HG03066 (cell line): ENCODE measurements at regions not wholly inside any gene's neighbourhood (a gene's known extent, or its start where the extent isn't known, plus 50 kb on each side); places are given as distances from the start of the nearest gene placed in this dataset.

Experiments
- ATAC-seq: cut with Tn5 transposase; IDR thresholded peaks from one replicate; pipeline ENCODE4 v1.9.1; 2021; ENCODE audit warnings: low read depth; ENCODE audit not compliant: unreplicated experiment

- no peak for ATAC-seq
These were observed 411.7 kb upstream of the KIRREL3 start for GRCh38 chr11:127412234-127412633.

GRCh38 chr11:127411283-127411682 lies 410.7 kb upstream of the KIRREL3 start:
- no peak for ATAC-seq

GRCh38 chr11:127395034-127395433 lies 394.5 kb upstream of the KIRREL3 start:
- ATAC-seq: no peak

- no peak for ATAC-seq
These were observed 393.0 kb upstream of the KIRREL3 start for GRCh38 chr11:127393460-127393997.

- no peak for ATAC-seq
These were observed 392.0 kb upstream of the KIRREL3 start for GRCh38 chr11:127392575-127392974.

GRCh38 chr11:127390465-127390864 lies 389.9 kb upstream of the KIRREL3 start:
- ATAC-seq: no peak

GRCh38 chr11:127385071-127385470 lies 384.5 kb upstream of the KIRREL3 start:
- ATAC-seq: no peak

- ATAC-seq: no peak
These were observed 382.5 kb upstream of the KIRREL3 start for GRCh38 chr11:127383026-127383425.

GRCh38 chr11:127381247-127381646 lies 380.7 kb upstream of the KIRREL3 start:
- ATAC-seq: no peak

GRCh38 chr11:127379686-127380085 lies 379.1 kb upstream of the KIRREL3 start:
- ATAC-seq: no peak

- no peak for ATAC-seq
These were observed 375.7 kb upstream of the KIRREL3 start for GRCh38 chr11:127376301-127376700.

GRCh38 chr11:127369356-127369755 lies 368.8 kb upstream of the KIRREL3 start:
- ATAC-seq: no peak

- no peak for ATAC-seq
These were observed 362.3 kb upstream of the KIRREL3 start for GRCh38 chr11:127362754-127363308.

- ATAC-seq: no peak
These were observed 357.6 kb upstream of the KIRREL3 start for GRCh38 chr11:127358160-127358559.

- no peak for ATAC-seq
These were observed 349.9 kb upstream of the KIRREL3 start for GRCh38 chr11:127350476-127350875.

GRCh38 chr11:127345819-127346459 lies 345.4 kb upstream of the KIRREL3 start:
- no peak for ATAC-seq

GRCh38 chr11:127340438-127340837 lies 339.9 kb upstream of the KIRREL3 start:
- no peak for ATAC-seq

- ATAC-seq: no peak
These were observed 338.8 kb upstream of the KIRREL3 start for GRCh38 chr11:127339376-127339775.

GRCh38 chr11:127338380-127339259 lies 338.1 kb upstream of the KIRREL3 start:
- no peak for ATAC-seq

GRCh38 chr11:127334466-127334865 lies 333.9 kb upstream of the KIRREL3 start:
- no peak for ATAC-seq

GRCh38 chr11:127332896-127333295 lies 332.3 kb upstream of the KIRREL3 start:
- no peak for ATAC-seq
